GM18873 (cell line): ENCODE measurements at regions not wholly inside any gene's neighbourhood (a gene's known extent, or its start where the extent isn't known, plus 50 kb on each side); places are given as distances from the start of the nearest gene placed in this dataset.
A peak's percentile ranks its signal among the peaks of the same experiment; 100 is the strongest.
"Not testable (repeated sequence)": the region's sequence is repeated elsewhere in the genome, so short reads cannot be mapped to it uniquely, and the experiment has no call there.

ENCODE experiments used
- ATAC-seq: cut with Tn5 transposase; IDR thresholded peaks from one replicate; pipeline ENCODE4 v1.9.1; 2021; ENCODE audit warnings: mild to moderate bottlenecking, moderate library complexity, moderate number of reproducible peaks; ENCODE audit not compliant: unreplicated experiment, low FRiP score

GRCh38 chr5:177664737-177665136 is 64.8 kb downstream of the B4GALT7 start:
- ATAC-seq = not testable (repeated sequence)

DNA sequence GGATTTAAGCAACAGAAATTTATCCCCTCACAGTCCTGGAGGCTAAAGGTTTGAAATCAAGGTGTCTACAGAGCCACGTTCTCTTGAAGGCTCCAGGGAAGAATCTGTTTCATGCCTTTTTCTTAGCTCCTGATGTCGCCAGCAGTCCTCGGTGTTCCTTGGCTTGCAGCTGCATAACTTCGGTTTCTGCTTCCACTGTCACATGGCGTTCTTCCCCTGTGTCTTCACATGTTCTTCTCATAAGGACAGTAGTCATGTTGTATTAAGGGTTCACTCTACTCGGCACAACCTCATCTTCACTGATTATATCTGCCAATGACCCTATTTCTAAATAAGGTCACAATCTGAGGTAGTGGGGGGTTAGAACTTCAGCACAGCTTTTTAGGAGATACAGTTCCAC is 65.2 kb downstream of the B4GALT7 start:
- ATAC-seq = not testable (repeated sequence)

GRCh38 chr5:177665960-177666359 is 66.0 kb downstream of the B4GALT7 start:
- not testable (repeated sequence) for ATAC-seq

GRCh38 chr5:177671035-177671754 is 71.3 kb downstream of the B4GALT7 start:
- ATAC-seq = peak; percentile 24

GRCh38 chr5:177671755-177672690 is 72.1 kb downstream of the B4GALT7 start:
- peak; percentile 61 for ATAC-seq
